ENCODE measurements at regions not wholly inside any gene's neighbourhood (a gene's known extent, or its start where the extent isn't known, plus 50 kb on each side); places are given as distances from the start of the nearest gene placed in this dataset.
"Not testable (repeated sequence)": the region's sequence is repeated elsewhere in the genome, so short reads cannot be mapped to it uniquely, and the experiment has no call there.

DNA sequence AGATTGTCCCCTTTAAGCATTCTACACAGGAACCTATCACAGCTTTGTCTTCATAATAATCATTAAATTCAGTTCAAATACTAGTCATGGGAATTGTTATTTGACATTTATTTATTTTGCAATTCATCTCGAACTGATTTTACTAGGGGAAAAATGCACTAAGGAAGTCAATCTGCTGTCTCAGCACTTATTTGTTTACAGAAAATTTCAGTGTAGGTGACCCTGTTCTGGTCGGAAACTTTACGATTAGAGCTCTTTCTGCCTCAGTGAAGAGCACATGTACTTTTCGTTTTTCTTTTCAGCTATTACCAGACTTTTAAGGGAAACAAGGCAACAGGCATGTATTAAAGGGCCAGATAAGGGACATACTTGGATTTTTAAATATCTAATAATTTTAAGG lies 1405.7 kb upstream of the ZEB2 start:
- no peak for DNase-seq
- in situ Hi-C loops (cut with HindIII; ENCODE audit: low pct_ligation_motif_present, low pct_unique_long_range_greater_than_20kb, low sequenced_read_pairs) = no loop called here

DNA sequence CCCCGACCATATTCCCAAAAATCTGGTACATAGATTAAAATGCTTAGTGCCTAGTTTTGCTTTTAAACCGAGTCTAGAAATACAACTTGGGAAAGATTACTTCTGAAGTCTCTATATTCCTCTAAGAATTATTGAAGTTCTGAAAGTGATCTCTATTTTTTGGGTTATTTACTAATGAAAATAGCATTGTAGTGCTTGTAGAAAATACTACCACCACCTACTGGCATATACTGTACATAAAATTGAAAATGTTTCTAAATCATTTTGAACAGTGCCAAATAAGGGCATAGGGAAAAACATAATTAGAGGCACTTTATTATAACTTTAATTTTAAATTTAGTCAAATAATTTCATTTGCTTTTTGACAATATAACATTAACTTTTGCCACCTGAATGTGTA lies 1399.6 kb upstream of the ZEB2 start:
- in situ Hi-C loops (cut with HindIII; ENCODE audit: low pct_ligation_motif_present, low pct_unique_long_range_greater_than_20kb, low sequenced_read_pairs) = no loop called here
- no peak for DNase-seq

DNA sequence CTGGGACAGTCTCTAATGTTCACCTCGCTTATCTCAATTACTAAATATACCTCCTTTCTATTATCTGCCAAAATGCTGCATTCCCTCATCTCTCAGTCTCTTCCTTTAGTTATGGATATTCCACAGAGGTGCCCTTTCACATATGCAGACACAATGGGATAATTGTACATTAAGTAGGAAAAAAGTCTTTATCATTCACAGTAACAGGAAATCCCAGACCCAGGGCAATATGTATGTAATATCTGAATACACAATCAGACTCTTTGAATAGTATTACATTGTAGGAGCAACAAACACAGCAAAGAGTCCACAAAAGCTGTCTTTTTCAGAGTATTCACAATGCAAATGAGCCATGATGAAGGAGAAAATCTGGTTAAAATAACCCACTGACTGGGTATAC lies 1399.0 kb upstream of the ZEB2 start:
- no peak for DNase-seq
- in situ Hi-C loops (cut with HindIII; ENCODE audit: low pct_ligation_motif_present, low pct_unique_long_range_greater_than_20kb, low sequenced_read_pairs) = no loop called here

DNA sequence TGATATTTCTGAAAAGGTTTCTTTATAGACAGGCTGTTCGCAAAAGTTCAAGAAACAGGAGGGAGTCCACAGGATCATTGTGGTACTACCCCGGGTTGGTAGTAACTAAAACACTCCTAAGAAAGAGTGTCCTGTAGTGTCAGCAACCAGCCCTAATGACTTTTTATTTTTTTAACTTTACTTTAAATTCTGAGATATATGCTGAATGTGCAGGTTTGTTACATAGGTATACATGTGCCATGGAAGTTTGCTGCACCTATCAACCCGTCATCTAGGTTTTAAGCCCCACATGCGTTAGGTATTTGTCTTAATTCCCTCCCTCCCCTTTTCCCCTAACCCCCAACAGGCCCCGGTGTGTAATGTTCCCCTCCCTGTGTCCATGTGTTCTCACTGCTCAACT lies 1396.9 kb upstream of the ZEB2 start:
- DNase-seq = no peak
- in situ Hi-C loops (cut with HindIII; ENCODE audit: low pct_ligation_motif_present, low pct_unique_long_range_greater_than_20kb, low sequenced_read_pairs) = no loop called here

DNA sequence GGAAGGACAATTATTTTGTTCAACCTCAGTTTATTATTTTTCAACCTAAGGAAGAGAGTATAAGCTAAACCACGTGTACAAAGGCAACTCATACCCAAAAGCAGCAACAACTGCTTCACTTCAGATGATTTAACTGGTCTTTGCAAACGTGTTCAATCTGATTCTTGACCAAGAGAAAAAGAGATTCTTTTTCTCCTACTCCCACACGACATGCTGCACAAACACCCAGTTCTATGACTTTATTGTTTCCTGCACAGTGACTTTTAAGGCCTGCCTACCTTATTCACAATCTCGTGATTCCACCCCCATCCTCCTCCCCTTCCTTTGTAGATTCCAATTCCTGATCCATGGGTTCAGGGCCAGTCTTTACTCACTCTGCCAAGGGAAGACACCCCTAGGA lies 1394.8 kb upstream of the ZEB2 start:
- in situ Hi-C loops (cut with HindIII; ENCODE audit: low pct_ligation_motif_present, low pct_unique_long_range_greater_than_20kb, low sequenced_read_pairs) = no loop called here
- DNase-seq = no peak

DNA sequence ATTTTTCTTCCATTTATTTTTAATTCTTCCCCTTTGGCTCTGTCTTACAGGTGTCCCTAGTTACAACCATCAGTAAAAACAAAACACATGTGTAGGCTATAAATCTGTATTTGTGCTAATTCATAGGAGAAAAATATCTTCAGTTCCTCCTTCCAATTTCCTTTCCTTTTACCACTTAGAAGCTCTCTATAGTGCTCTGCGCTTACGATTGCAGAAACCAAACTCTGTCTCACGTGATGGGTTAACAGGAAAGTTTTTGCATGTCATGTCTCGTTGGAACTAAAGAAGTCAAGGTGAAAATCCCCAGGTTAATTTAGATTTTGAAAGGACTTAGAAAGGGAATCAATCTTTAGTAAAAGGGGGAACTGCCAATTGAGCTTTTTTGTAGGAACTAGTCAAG lies 1390.5 kb upstream of the ZEB2 start:
- in situ Hi-C loops (cut with HindIII; ENCODE audit: low pct_ligation_motif_present, low pct_unique_long_range_greater_than_20kb, low sequenced_read_pairs) = no loop called here

DNA sequence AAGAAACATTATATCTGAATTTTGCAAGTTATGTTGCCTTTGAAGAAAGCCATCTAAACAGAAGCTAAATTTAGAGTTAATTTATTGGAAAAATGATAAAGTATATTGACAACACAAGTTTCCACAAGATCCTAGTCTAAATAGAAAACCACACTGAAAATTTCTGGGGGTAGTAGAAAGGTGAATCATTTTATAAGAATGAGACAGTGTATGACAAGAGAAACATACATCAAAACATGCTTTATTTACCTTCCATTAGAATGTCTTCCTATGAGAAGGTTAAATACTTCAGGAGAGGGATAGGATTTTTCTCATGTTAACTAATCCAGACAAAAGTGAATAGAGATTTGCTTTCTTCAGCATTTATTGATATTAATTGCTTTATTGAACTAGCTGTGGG lies 1389.8 kb upstream of the ZEB2 start:
- DNase-seq = no peak
- in situ Hi-C loops (cut with HindIII; ENCODE audit: low pct_ligation_motif_present, low pct_unique_long_range_greater_than_20kb, low sequenced_read_pairs) = no loop called here

More for the DNA sequence above, 1390.5 kb upstream of the ZEB2 start:
- DNase-seq = no peak

DNA sequence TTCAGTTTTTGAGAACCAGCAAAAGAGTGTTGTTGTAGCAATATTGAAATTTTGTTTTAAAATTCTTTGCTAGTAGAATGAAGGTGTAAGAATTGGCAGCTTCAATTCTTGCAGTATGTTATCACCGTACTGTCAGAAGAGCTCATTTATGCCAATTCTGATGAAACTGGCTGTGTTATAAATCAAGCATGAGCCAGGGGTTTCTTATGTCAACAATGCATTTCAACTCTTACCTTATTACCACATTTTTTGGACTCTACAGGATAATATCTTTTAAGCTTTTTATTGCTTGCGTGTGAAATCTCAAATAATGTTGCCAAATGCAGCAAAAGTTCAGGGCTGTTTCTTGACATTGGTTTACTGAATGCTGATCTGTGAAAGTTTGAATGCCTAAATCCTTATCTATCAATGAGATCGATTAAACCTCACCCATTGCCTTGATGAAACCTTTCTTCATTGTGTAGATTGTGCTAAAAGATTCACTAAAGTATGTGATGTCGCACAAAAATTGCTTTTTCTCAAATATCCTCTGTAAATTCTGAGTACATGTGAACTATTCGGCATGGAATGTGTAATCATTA lies 1389.3 kb upstream of the ZEB2 start:
- in situ Hi-C loops (cut with HindIII; ENCODE audit: low pct_ligation_motif_present, low pct_unique_long_range_greater_than_20kb, low sequenced_read_pairs) = no loop called here
- no peak for DNase-seq

DNA sequence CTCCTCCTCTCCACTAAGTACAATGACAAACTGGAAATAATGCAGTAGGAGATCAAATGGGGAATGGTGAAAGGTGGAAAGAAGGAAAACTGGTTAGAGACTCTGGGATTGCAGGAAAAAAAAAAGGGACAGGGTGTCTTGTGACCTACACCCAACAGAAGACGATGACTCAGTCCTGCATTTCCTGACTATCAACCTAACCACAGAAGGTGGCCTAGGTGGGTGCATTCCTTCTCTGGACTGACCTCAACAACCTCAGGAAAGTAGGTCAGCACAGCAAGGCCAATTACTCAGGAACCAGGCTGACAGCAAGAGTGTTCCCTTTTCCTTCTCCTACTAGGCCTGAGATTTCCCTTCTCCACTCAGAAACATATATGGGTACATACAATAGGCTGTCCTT lies 1386.4 kb upstream of the ZEB2 start:
- in situ Hi-C loops (cut with HindIII; ENCODE audit: low pct_ligation_motif_present, low pct_unique_long_range_greater_than_20kb, low sequenced_read_pairs) = no loop called here
- DNase-seq = peak; percentile 41

DNA sequence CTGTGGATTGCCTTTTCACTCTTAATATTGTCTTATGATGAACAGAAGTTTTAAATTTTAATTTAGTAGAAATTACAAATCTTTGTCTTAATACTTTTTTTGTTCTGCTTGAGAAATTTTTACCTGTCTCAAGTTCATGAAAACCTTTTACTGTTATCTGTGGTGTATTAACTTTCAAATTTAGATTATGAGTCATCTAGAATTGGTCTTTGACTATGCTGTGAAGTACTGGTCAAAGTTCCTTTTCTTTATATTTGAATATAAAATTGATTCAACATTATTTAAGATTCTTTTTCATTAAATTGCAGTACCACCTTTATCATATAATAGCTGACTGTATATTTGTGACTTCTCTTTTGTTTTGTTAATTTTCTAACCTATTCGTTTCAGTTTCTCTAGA lies 1385.5 kb upstream of the ZEB2 start:
- in situ Hi-C loops (cut with HindIII; ENCODE audit: low pct_ligation_motif_present, low pct_unique_long_range_greater_than_20kb, low sequenced_read_pairs) = no loop called here
- no peak for DNase-seq

DNA sequence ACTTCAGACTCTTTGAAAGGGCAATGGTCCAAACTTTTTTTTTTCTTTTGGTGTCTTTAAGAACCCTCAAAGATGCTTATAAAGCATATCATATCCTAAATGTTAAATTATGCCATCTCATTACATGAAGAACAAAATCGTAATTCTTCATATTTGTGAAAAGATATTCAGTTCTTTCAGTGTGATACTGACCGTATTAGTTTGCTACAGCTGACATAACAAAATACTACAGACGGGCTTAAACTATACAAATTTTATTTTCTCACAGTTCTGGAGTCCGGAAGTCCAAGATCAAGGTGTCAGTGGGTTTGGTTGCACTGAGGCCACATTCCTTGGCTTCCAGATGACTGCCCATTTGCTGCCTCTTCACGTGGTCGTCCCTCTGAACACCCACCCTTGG lies 1377.2 kb upstream of the ZEB2 start:
- DNase-seq = no peak
- in situ Hi-C loops (cut with HindIII; ENCODE audit: low pct_ligation_motif_present, low pct_unique_long_range_greater_than_20kb, low sequenced_read_pairs) = no loop called here

DNA sequence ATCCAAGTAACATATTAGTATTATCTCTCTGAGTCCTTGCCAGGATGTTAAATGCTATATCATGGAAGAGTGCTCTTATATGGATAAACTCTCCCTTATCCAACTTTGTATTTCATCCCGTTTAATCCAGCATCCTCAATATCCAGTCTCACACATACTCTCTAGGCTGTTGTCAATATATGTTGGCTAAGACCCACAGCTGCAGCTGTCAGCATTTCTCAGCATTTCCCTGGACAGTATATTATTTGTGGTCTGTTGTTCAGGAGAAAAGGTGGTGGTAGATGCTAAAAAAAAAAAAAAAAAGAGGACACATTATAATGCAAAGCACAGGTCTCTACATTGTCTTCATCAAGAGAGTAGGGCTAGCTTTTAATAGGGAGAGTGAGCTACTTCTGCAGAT lies 1368.0 kb upstream of the ZEB2 start:
- DNase-seq = no peak
- in situ Hi-C loops (cut with HindIII; ENCODE audit: low pct_ligation_motif_present, low pct_unique_long_range_greater_than_20kb, low sequenced_read_pairs) = no loop called here

DNA sequence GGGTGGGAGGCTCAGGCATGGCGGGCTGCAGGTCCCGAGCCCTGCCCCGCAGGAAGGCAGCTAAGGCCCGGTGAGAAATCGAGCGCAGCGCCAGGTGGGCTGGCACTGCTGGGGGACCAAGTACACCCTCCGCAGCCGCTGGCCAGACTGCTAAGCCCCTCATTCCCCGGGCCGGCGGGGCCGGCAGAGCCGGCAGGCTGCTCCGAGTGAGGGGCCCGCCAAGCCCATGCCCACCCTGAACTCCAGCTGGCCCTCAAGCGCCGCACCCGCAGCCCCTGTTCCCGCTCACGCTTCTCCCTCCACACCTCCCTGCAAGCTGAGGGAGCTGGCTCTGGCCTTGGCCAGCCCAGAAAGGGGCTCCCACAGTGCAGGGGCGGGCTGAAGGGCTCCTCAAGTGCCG lies 1361.1 kb upstream of the ZEB2 start:
- in situ Hi-C loops (cut with HindIII; ENCODE audit: low pct_ligation_motif_present, low pct_unique_long_range_greater_than_20kb, low sequenced_read_pairs) = not testable (repeated sequence)

DNA sequence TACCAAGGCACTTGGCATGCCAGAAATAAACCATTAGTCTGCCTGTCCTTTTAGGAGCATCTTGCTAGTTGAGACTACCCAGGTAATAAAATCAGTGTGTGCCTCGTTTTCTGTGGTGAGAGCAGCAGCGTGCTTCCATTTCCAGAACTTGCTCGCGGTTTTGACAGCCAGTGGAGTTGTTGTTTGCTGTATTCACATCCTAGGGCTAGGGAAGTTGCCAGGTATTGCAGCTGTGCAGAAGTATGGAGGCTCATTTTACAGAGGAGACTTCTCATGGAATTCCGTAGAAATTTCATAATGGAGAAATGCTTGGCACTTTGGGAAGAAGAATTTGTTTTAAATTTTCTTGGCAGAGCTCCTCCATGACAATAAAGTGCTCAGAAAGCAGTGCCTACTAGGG lies 1355.1 kb upstream of the ZEB2 start:
- DNase-seq = no peak
- in situ Hi-C loops (cut with HindIII; ENCODE audit: low pct_ligation_motif_present, low pct_unique_long_range_greater_than_20kb, low sequenced_read_pairs) = no loop called here

More for the DNA sequence above, 1361.1 kb upstream of the ZEB2 start:
- DNase-seq = not testable (repeated sequence)

DNA sequence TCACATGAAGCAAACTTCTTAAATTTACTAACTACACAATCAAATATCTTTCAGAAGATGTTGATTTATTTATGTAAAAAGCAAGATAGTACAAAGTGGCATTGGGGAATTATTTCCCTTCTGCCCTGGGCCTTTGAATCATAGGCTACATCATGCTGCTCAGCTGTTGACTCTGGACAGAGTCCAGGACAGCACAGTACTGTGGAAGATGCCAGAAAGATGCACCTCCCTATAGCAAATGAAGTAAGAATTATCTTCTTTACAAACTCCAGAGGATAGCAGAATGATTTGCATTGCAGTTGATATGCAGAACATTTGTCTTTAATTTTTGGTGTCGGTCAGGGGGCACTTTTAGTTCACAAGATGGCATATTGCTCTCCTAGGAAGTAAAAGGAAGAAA lies 1354.5 kb upstream of the ZEB2 start:
- in situ Hi-C loops (cut with HindIII; ENCODE audit: low pct_ligation_motif_present, low pct_unique_long_range_greater_than_20kb, low sequenced_read_pairs) = no loop called here
- DNase-seq = no peak

DNA sequence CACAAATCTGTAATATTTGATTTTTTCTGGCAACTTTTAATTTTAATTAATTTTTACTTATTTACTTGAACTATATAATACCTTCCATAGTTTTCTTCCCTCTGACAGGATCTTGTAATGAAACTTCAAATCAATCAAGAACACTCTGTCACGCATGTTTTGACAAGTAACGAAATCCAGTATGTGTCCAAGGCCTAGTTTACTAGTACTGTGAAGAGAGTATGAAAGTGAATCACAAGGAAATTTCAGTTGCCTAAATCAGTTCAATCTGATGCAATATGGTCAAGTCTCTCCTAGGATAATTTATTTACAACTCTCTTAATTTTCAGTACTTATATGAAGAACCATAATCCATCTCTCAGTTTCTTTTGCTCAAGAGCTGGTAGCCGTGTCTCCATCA lies 1344.6 kb upstream of the ZEB2 start:
- in situ Hi-C loops (cut with HindIII; ENCODE audit: low pct_ligation_motif_present, low pct_unique_long_range_greater_than_20kb, low sequenced_read_pairs) = no loop called here
- DNase-seq = no peak

DNA sequence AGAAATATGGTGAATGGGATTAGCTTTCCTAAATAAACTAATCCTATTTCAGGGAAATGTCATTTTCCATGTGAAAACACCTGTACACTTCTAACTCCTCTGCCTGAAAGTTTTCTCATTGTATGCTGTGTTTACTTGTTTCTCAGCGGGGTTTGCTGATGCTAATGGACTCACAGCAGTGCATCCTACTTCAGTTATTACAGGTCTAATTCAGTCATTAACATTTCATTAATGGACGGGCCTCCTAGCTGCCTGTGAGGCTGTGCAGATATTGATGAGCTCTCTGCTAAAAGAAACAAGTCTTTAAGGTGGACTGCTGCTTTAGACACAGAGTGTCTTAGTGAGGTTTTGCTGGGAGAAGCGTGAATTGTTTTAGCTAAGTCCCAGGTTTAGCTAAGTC lies 1342.0 kb upstream of the ZEB2 start:
- no peak for DNase-seq
- in situ Hi-C loops (cut with HindIII; ENCODE audit: low pct_ligation_motif_present, low pct_unique_long_range_greater_than_20kb, low sequenced_read_pairs) = no loop called here

DNA sequence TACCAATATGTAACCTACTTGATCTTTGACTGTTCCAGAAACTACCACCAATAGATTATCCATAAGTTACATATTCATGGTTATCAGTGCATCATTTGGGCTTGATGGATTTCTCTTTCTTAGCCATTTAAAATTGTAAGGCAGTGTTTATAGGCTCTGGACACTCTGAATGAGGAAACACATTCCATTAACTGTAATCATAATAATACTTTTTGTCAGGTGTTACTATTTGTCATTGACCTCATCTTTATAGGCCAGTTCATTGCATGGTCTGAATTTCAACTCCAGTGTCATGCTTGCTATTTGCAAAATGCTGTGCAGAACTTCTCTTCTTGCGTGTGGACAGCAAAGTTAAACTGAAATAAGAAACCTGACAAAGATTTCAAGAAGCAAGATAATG lies 1340.2 kb upstream of the ZEB2 start:
- DNase-seq = no peak
- in situ Hi-C loops (cut with HindIII; ENCODE audit: low pct_ligation_motif_present, low pct_unique_long_range_greater_than_20kb, low sequenced_read_pairs) = no loop called here

DNA sequence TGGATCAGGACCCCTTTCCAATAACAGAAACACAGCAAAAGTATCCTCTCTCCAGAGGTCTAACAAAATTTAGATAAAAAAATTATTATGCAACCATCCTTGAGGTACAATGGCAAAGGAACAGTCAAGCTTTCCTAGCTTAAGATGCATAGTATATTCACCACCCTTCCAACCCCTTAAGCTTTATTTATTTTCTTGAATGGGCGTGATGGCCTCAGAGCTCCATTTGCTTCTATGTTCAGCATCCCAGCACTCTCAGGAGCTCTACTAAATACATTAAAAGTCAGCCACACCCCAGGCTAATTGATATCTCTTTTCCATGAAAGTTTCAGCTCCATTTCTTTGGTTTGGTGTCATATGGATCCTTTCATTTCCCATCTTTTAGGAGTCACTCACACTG lies 1335.2 kb upstream of the ZEB2 start:
- in situ Hi-C loops (cut with HindIII; ENCODE audit: low pct_ligation_motif_present, low pct_unique_long_range_greater_than_20kb, low sequenced_read_pairs) = no loop called here
- DNase-seq = no peak

DNA sequence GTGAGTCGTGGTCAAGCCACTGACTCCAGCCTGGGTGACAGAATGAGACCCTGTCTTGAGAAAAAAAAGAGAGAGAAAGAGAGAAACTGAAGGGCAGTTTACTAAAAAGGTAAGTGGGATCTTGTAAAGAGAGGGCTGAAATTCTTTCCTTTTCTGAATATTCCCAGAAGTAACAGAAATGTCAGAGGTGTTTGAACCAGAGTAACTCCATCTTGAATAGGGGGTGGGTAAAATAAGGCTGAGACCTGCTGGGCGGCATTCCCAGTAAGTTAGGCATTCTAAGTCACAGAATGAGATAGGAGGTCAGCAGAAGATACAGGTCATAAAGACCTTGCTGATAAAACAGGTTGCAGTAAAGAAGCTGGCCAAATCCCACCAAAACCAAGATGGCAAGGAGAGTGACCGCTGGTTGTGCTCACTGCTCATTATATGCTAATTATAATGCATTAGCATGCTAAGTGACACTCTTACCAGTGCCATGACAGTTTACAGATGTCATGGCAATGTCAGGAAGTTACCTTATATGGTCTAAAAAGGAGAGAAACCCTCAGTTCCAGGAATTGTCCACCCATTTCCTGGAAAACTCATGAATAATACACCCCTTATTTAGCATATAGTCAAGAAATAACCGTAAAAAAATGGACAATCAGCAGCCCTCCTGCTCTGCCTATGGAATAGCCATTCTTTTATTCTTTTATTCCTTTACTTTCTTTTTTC lies 1334.3 kb upstream of the ZEB2 start:
- in situ Hi-C loops (cut with HindIII; ENCODE audit: low pct_ligation_motif_present, low pct_unique_long_range_greater_than_20kb, low sequenced_read_pairs) = no loop called here
- no peak for DNase-seq

DNA sequence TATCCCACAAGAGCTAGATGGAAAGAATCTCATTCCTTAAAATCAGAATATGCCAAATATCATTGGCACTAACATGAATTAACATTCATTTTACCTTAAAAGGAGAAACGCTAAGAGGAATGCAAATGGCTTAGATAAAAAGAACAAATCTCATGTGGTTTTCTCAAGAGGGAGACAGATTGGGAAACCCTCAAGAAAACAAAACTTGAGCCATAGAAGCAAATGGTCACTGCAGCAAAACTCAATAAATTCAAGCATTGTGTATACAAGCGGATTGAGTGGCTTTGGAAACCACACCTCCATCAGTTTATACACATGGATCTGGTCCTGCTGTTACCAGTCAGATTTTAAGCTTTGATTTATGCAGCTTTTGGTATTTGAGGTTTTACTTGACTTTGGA lies 1331.8 kb upstream of the ZEB2 start:
- no peak for DNase-seq
- in situ Hi-C loops (cut with HindIII; ENCODE audit: low pct_ligation_motif_present, low pct_unique_long_range_greater_than_20kb, low sequenced_read_pairs) = no loop called here
